Upper lobe of left lung (tissue), 6 donors: ENCODE measurements at regions not wholly inside any gene's neighbourhood (a gene's known extent, or its start where the extent isn't known, plus 50 kb on each side); places are given as distances from the start of the nearest gene placed in this dataset.

ENCODE experiments used
- ATAC-seq, 2 donors: fragments of 200-7000 bp; cut with Tn5 transposase; one replicate each; pipeline ENCODE4 v1.9.1; 2022; ENCODE audit warnings: mild to moderate bottlenecking in 2 of 2, moderate library complexity in 2 of 2; ENCODE audit not compliant: low FRiP score in 2 of 2
- DNase-seq, 2 donors: peaks; one replicate each; pipeline ENCODE4 v3.0.0-alpha.2; 2019 to 2020
- H3K27ac ChIP-seq, 4 donors: fragments of 200-600 bp; sonication (generic); one replicate each; pipeline ENCODE4 v1.5.1; 2016 to 2019
- H3K27me3 ChIP-seq, 4 donors: fragments of 200-600 bp; sonication (generic); one replicate each; pipeline ENCODE4 v1.5.1; 2017 to 2019
- H3K36me3 ChIP-seq, 4 donors: fragments of 200-600 bp; sonication (generic); one replicate each; pipeline ENCODE4 v1.5.1; 2016 to 2019
- H3K4me1 ChIP-seq, 4 donors: fragments of 200-600 bp; sonication (generic); one replicate each; pipeline ENCODE4 v1.5.1; 2018 to 2019
- H3K4me3 ChIP-seq, 4 donors: fragments of 200-600 bp; sonication (generic); one replicate each; pipeline ENCODE4 v1.5.1; 2017 to 2019; ENCODE audit warnings: mild to moderate bottlenecking in 2 of 4, moderate library complexity in 1 of 4
- H3K9me3 ChIP-seq, 4 donors: fragments of 200-600 bp; sonication (generic); one replicate each; pipeline ENCODE4 v1.5.1; 2018 to 2019
- CTCF ChIP-seq, 6 experiments: fragments of 450-650 bp in 4 of 6; fragments of 200-600 bp in 2 of 6; sonication (generic) in 2 of 6; IDR thresholded peaks; one replicate each; pipeline ENCODE4 v1.5.1; 2016 to 2019; ENCODE audit warnings: antibody characterized with exemption in 6 of 6
- EP300 ChIP-seq, 4 donors: sonication (generic); formaldehyde crosslinking; IDR thresholded peaks; one replicate each; pipeline ENCODE4 v1.5.1; 2017; ENCODE audit warnings: antibody characterized with exemption in 4 of 4, control low read depth in 2 of 4
- POLR2A ChIP-seq, 4 donors: fragments of 450-650 bp; IDR thresholded peaks; one replicate each; pipeline ENCODE4 v1.5.1; 2016 to 2017; ENCODE audit warnings: antibody characterized with exemption in 4 of 4, mild to moderate bottlenecking in 2 of 4
- POLR2AphosphoS5 ChIP-seq, 2 donors: sonication (generic); formaldehyde crosslinking; IDR thresholded peaks; one replicate each; pipeline ENCODE4 v1.5.1; 2017; ENCODE audit warnings: antibody characterized with exemption in 2 of 2
- WGBS, 2 donors: methylation state at CpG; one replicate each; pipeline ENCODE4 v1.1.5; 2017 to 2018; 5-methylcytosine and 5-hydroxymethylcytosine counted together
- donor health status: DM: no; HTN: no; CAD: no; lungs with moderate emphysema.
- donor health status: DM: no; HTN: yes; CAD: no; lungs with severe emphysema.

GRCh38 chr10:91149550-91149949 lies 70.9 kb upstream of the PCGF5 start:
- H3K36me3 ChIP-seq, result no peaks in the 10 kb centered on the region
- no peak overlapping the region for H3K27ac ChIP-seq
- no peaks in the 10 kb centered on the region for H3K4me1 ChIP-seq
- TF ChIP-seq EP300 (IDR thresholded peaks at IDR 0.05) (no peak), POLR2AphosphoS5 (IDR thresholded peaks at IDR 0.05) (no peak), POLR2A (IDR thresholded peaks at IDR 0.05) (no peak), CTCF (IDR thresholded peaks at IDR 0.05) (no peak)
- DNase-seq (no peak), ATAC-seq (no peak)
- no peaks in the 10 kb centered on the region for H3K27me3 ChIP-seq
- 91 to 96% methylated on average over 3 of the region's 3 CpGs for WGBS, 2 donors
- no peaks in the 10 kb centered on the region for H3K9me3 ChIP-seq
- H3K4me3 ChIP-seq, result no peak overlapping the region

- Histone ChIP-seq H3K27me3 (no peaks in the 10 kb centered on the region), H3K4me1 (no peaks in the 10 kb centered on the region), H3K9me3 (no peaks in the 10 kb centered on the region), H3K36me3 (no peaks in the 10 kb centered on the region), H3K4me3 (no peak overlapping the region), H3K27ac (no peak overlapping the region)
- 80 to 93% methylated on average over 3 of the region's 3 CpGs for WGBS, 2 donors
- ATAC-seq (no peak), DNase-seq (no peak)
- TF ChIP-seq POLR2AphosphoS5 (IDR thresholded peaks at IDR 0.05) (no peak), CTCF (IDR thresholded peaks at IDR 0.05) (no peak), POLR2A (IDR thresholded peaks at IDR 0.05) (no peak), EP300 (IDR thresholded peaks at IDR 0.05) (no peak)
Measured at GRCh38 chr10:91150631-91151030, 69.8 kb upstream of the PCGF5 start.

- TF ChIP-seq POLR2AphosphoS5 (IDR thresholded peaks at IDR 0.05), result no peak
- no peak for TF ChIP-seq CTCF (IDR thresholded peaks at IDR 0.05)
- TF ChIP-seq POLR2A (IDR thresholded peaks at IDR 0.05), result no peak
- no peak for TF ChIP-seq EP300 (IDR thresholded peaks at IDR 0.05)
- Histone ChIP-seq H3K27ac (no peak overlapping the region), H3K36me3 (no peaks in the 10 kb centered on the region), H3K4me3 (no peak overlapping the region), H3K9me3 (no peaks in the 10 kb centered on the region), H3K27me3 (no peaks in the 10 kb centered on the region), H3K4me1 (no peaks in the 10 kb centered on the region)
- 94 to 95% methylated on average over 23 to 29 of the region's 29 CpGs for WGBS, 2 donors
- DNase-seq (peak in 1 of 2 donors; percentile 80), ATAC-seq (no peak)
Measured at GRCh38 chr10:91153508-91153907, 67.0 kb upstream of the PCGF5 start.

- H3K4me1 ChIP-seq, result no peaks in the 10 kb centered on the region
- H3K9me3 ChIP-seq, result no peaks in the 10 kb centered on the region
- ATAC-seq (no peak), DNase-seq (no peak)
- H3K4me3 ChIP-seq, result no peak overlapping the region
- H3K36me3 ChIP-seq, result no peaks in the 10 kb centered on the region
- 72 to 79% methylated on average over 2 of the region's 2 CpGs for WGBS, 2 donors
- H3K27me3 ChIP-seq, result no peaks in the 10 kb centered on the region
- no peak overlapping the region for H3K27ac ChIP-seq
- TF ChIP-seq POLR2AphosphoS5 (IDR thresholded peaks at IDR 0.05), result no peak
- TF ChIP-seq CTCF (IDR thresholded peaks at IDR 0.05), result no peak
- no peak for TF ChIP-seq POLR2A (IDR thresholded peaks at IDR 0.05)
- no peak for TF ChIP-seq EP300 (IDR thresholded peaks at IDR 0.05)
Measured at GRCh38 chr10:91154842-91155241, 65.6 kb upstream of the PCGF5 start.

GRCh38 chr10:91156196-91156595 lies 64.3 kb upstream of the PCGF5 start:
- no peaks in the 10 kb centered on the region for H3K27me3 ChIP-seq
- H3K9me3 ChIP-seq, result no peaks in the 10 kb centered on the region
- H3K4me1 ChIP-seq, result no peaks in the 10 kb centered on the region
- ATAC-seq (no peak), DNase-seq (no peak)
- H3K36me3 ChIP-seq, result no peaks in the 10 kb centered on the region
- H3K27ac ChIP-seq, result no peak overlapping the region
- no peak for TF ChIP-seq POLR2AphosphoS5 (IDR thresholded peaks at IDR 0.05)
- TF ChIP-seq EP300 (IDR thresholded peaks at IDR 0.05), result no peak
- no peak for TF ChIP-seq POLR2A (IDR thresholded peaks at IDR 0.05)
- no peak for TF ChIP-seq CTCF (IDR thresholded peaks at IDR 0.05)
- 69 to 81% methylated on average over 2 of the region's 2 CpGs for WGBS, 2 donors
- H3K4me3 ChIP-seq, result no peak overlapping the region
